Suprapubic skin (tissue), 4 donors: ENCODE measurements at regions not wholly inside any gene's neighbourhood (a gene's known extent, or its start where the extent isn't known, plus 50 kb on each side); places are given as distances from the start of the nearest gene placed in this dataset.

Experiments
- EP300 ChIP-seq: sonication (generic); formaldehyde crosslinking; IDR thresholded peaks from one replicate; pipeline ENCODE4 v1.6.1; 2017; ENCODE audit warnings: antibody characterized with exemption
- POLR2A ChIP-seq, 2 donors: fragments of 450-650 bp; IDR thresholded peaks; one replicate each; pipeline ENCODE4 v1.6.1; 2017; ENCODE audit warnings: antibody characterized with exemption in 2 of 2, mild to moderate bottlenecking in 2 of 2, moderate library complexity in 2 of 2
- POLR2AphosphoS5 ChIP-seq, 3 donors: sonication (generic); formaldehyde crosslinking; IDR thresholded peaks; one replicate each; pipeline ENCODE4 v1.6.1; 2017; ENCODE audit warnings: antibody characterized with exemption in 3 of 3
- TF ChIP-seq, protein P1 (sequence below), 2 donors: fragments of 200-600 bp in 1 of 2; fragments of 450-650 bp in 1 of 2; sonication (generic) in 1 of 2; IDR thresholded peaks; one replicate each; pipeline ENCODE4 v1.5.1; 2016 to 2019; ENCODE audit warnings: antibody characterized with exemption in 2 of 2, mild to moderate bottlenecking in 1 of 2, moderate library complexity in 1 of 2

DNA sequence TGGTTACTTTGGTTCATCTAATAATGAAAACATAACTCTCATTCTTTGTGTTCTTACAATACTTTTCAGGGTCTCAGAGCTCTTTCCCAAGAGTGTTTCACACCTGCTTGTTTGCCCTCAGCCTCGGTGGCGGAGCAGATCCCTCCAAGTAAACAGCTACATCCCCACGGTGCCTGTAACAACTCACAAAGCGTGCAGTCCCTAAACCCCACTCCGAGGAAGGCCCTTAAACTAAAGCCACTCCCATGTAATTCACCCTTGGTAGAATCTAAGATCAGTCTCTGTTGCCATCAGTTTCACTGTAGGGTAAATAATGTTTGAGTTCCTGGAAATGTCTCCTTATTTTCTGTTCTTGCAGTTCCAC, 101.1 kb downstream of the TFAP2A start:
- TF ChIP-seq POLR2AphosphoS5 (IDR thresholded peaks at IDR 0.05): no peak
- TF ChIP-seq, protein P1, sequence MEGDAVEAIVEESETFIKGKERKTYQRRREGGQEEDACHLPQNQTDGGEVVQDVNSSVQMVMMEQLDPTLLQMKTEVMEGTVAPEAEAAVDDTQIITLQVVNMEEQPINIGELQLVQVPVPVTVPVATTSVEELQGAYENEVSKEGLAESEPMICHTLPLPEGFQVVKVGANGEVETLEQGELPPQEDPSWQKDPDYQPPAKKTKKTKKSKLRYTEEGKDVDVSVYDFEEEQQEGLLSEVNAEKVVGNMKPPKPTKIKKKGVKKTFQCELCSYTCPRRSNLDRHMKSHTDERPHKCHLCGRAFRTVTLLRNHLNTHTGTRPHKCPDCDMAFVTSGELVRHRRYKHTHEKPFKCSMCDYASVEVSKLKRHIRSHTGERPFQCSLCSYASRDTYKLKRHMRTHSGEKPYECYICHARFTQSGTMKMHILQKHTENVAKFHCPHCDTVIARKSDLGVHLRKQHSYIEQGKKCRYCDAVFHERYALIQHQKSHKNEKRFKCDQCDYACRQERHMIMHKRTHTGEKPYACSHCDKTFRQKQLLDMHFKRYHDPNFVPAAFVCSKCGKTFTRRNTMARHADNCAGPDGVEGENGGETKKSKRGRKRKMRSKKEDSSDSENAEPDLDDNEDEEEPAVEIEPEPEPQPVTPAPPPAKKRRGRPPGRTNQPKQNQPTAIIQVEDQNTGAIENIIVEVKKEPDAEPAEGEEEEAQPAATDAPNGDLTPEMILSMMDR (IDR thresholded peaks at IDR 0.05): no peak
- TF ChIP-seq EP300: no peak
- no peak for TF ChIP-seq POLR2A (IDR thresholded peaks at IDR 0.05)
